ENCODE measurements at regions not wholly inside any gene's neighbourhood (a gene's known extent, or its start where the extent isn't known, plus 50 kb on each side); places are given as distances from the start of the nearest gene placed in this dataset.

GRCh38 chr14:73783107-73783727, 68.4 kb upstream of the PTGR2 start:
- Histone ChIP-seq H3K4me2 (ENCODE audit: low read length) (peak overlapping the region; percentile 93), H3K79me2 (peaks cover 46% of the 10 kb centered on the region), H3K27me3 (ENCODE audit: control insufficient read depth, insufficient read depth, low read length) (no peaks in the 10 kb centered on the region), H3K9ac (no peak overlapping the region), H3K9me3 (ENCODE audit: control insufficient read depth, low read length) (no peaks in the 10 kb centered on the region), H3K36me3 (ENCODE audit: control insufficient read depth, insufficient read depth, low read length) (no peaks in the 10 kb centered on the region), H3K27ac (peak overlapping the region; percentile 100), H2AFZ (no peak overlapping the region), H3K4me1 (peaks cover 48% of the 10 kb centered on the region), H3K4me3 (ENCODE audit: low read depth, low read length) (peak overlapping the region; percentile 12)
- TF ChIP-seq CTCF (IDR thresholded peaks at IDR 0.05), result no peak

- Histone ChIP-seq H3K79me2 (peaks cover 52% of the 10 kb centered on the region), H3K9me3 (ENCODE audit: control insufficient read depth, low read length) (no peaks in the 10 kb centered on the region), H3K9ac (no peak overlapping the region), H3K4me2 (ENCODE audit: low read length) (no peak overlapping the region), H3K4me3 (ENCODE audit: low read depth, low read length) (no peak overlapping the region), H3K4me1 (peaks cover 52% of the 10 kb centered on the region), H3K27ac (peak overlapping the region; percentile 100), H2AFZ (no peak overlapping the region), H3K27me3 (ENCODE audit: control insufficient read depth, insufficient read depth, low read length) (no peaks in the 10 kb centered on the region), H3K36me3 (ENCODE audit: control insufficient read depth, insufficient read depth, low read length) (no peaks in the 10 kb centered on the region)
- TF ChIP-seq CTCF (IDR thresholded peaks at IDR 0.05), result no peak
Observed at GRCh38 chr14:73782623-73783022, 68.4 kb upstream of the PNMA1 start.

- Histone ChIP-seq H3K9me3 (ENCODE audit: control insufficient read depth, low read length) (no peaks in the 10 kb centered on the region), H3K27ac (no peak overlapping the region), H3K36me3 (ENCODE audit: control insufficient read depth, insufficient read depth, low read length) (no peaks in the 10 kb centered on the region), H3K27me3 (ENCODE audit: control insufficient read depth, insufficient read depth, low read length) (no peaks in the 10 kb centered on the region), H3K4me1 (peaks cover 65% of the 10 kb centered on the region), H3K4me3 (ENCODE audit: low read depth, low read length) (no peak overlapping the region), H3K4me2 (ENCODE audit: low read length) (no peak overlapping the region), H3K9ac (no peak overlapping the region), H3K79me2 (peaks cover 68% of the 10 kb centered on the region), H2AFZ (no peak overlapping the region)
- no peak for TF ChIP-seq CTCF (IDR thresholded peaks at IDR 0.05)
Observed at GRCh38 chr14:73780896-73781295, 66.7 kb upstream of the PNMA1 start.

- no peak overlapping the region for H3K4me2 ChIP-seq (ENCODE audit: low read length)
- no peak overlapping the region for H2AFZ ChIP-seq
- H3K27me3 ChIP-seq (ENCODE audit: control insufficient read depth, insufficient read depth, low read length), result no peaks in the 10 kb centered on the region
- H3K79me2 ChIP-seq, result peaks cover 73% of the 10 kb centered on the region
- H3K9ac ChIP-seq, result no peak overlapping the region
- H3K4me1 ChIP-seq, result peaks cover 69% of the 10 kb centered on the region
- no peak overlapping the region for H3K4me3 ChIP-seq (ENCODE audit: low read depth, low read length)
- peak overlapping the region; percentile 2 for H3K27ac ChIP-seq
- H3K36me3 ChIP-seq (ENCODE audit: control insufficient read depth, insufficient read depth, low read length), result no peaks in the 10 kb centered on the region
- TF ChIP-seq CTCF (IDR thresholded peaks at IDR 0.05), result no peak
- H3K9me3 ChIP-seq (ENCODE audit: control insufficient read depth, low read length), result no peaks in the 10 kb centered on the region
Observed at GRCh38 chr14:73780391-73780790, 66.2 kb upstream of the PNMA1 start.

GRCh38 chr14:73778736-73779135, 64.6 kb upstream of the PNMA1 start:
- Histone ChIP-seq H3K79me2 (peaks cover 84% of the 10 kb centered on the region), H3K36me3 (ENCODE audit: control insufficient read depth, insufficient read depth, low read length) (no peaks in the 10 kb centered on the region), H3K27ac (peak overlapping the region; percentile 66), H3K27me3 (ENCODE audit: control insufficient read depth, insufficient read depth, low read length) (no peaks in the 10 kb centered on the region), H3K4me2 (ENCODE audit: low read length) (no peak overlapping the region), H2AFZ (no peak overlapping the region), H3K4me3 (ENCODE audit: low read depth, low read length) (no peak overlapping the region), H3K9ac (no peak overlapping the region), H3K4me1 (peaks cover 68% of the 10 kb centered on the region), H3K9me3 (ENCODE audit: control insufficient read depth, low read length) (no peaks in the 10 kb centered on the region)
- no peak for TF ChIP-seq CTCF (IDR thresholded peaks at IDR 0.05)
